K562 (cell line): ENCODE measurements at regions not wholly inside any gene's neighbourhood (a gene's known extent, or its start where the extent isn't known, plus 50 kb on each side); places are given as distances from the start of the nearest gene placed in this dataset.

Source experiments
- ATAC-seq: fragments of 200-7000 bp; cut with Tn5 transposase; 3 replicates; pipeline ENCODE4 v1.9.1; 2020; ENCODE audit warnings: moderate library complexity
- BruUV-seq: library from RNA; stranded (reverse); fragments of 400-500 nt; replicated peaks from 2 replicates; lab custom pipeline; 2021; lab: Mats Ljungman, UMichigan
- CTCF ChIA-PET: fragments of 300-600 bp; formaldehyde crosslinking; extraction: SDS; loops from one replicate; lab custom pipeline; 2021; ENCODE audit warnings: low intra/inter-chr PET ratio; lab: Yijun Ruan, JAX
- POLR2A ChIA-PET: fragments of 300-600, 350-650 bp; sonication (Branson Sonifier 250); formaldehyde crosslinking; extraction: SDS; loops from one replicate; lab custom pipeline; 2021; ENCODE audit warnings: antibody characterized with exemption, inconsistent platforms; lab: Yijun Ruan, JAX
- DNase-seq, 4 experiments: peaks; one replicate each; pipeline versions ENCODE4 v3.0.0 to v3.0.0-alpha.2; 2011 to 2018; ENCODE audit warnings: low spot score in 3 of 4, mixed read lengths in 3 of 4; ENCODE audit errors: extremely low read depth in 1 of 4
- FAIRE-seq: peaks from 2 replicates; lab custom pipeline; 2011; peaks lifted over from hg19 to GRCh38; lab: Jason Lieb, UNC
- H2AFZ ChIP-seq: 2 replicates; pipeline ENCODE4 v1.6.0; 2011; ENCODE audit warnings: low read depth, low read length, control low read depth, inconsistent platforms
- H3K27ac ChIP-seq: fragments of 200-600 bp; 3 replicates; pipeline ENCODE4 v1.8.0; 2011; ENCODE audit warnings: low read depth, mild to moderate bottlenecking, control low read depth, inconsistent platforms, low read length, moderate library complexity, mixed read lengths; ENCODE audit errors: extremely low read depth
- H3K27me3 ChIP-seq, 2 experiments: fragments of 300-600 bp in 1 of 2; 2 replicates in 1 of 2; 3 replicates in 1 of 2; pipeline versions ENCODE4 v1.6.0 to v1.8.0; 2011; ENCODE audit warnings: inconsistent platforms in 2 of 2, low read length in 2 of 2, mild to moderate bottlenecking in 1 of 2, mixed read lengths in 1 of 2, moderate library complexity in 1 of 2; ENCODE audit not compliant: control insufficient read depth in 2 of 2, insufficient read depth in 2 of 2
- H3K36me3 ChIP-seq: fragments of 300-600 bp; 3 replicates; pipeline ENCODE4 v1.8.0; 2011; ENCODE audit warnings: mild to moderate bottlenecking, low read length, inconsistent platforms; ENCODE audit not compliant: control insufficient read depth, insufficient read depth
- H3K4me1 ChIP-seq, 2 experiments: fragments of 200-600 bp in 1 of 2; replicated peaks in 1 of 2; 2 replicates in 1 of 2; 3 replicates in 1 of 2; pipeline versions ENCODE4 v1.5.1 to v1.8.0; 2011; ENCODE audit warnings: inconsistent platforms in 2 of 2, low read length in 2 of 2, mild to moderate bottlenecking in 1 of 2, mixed read lengths in 1 of 2, moderate library complexity in 1 of 2; ENCODE audit not compliant: control insufficient read depth in 2 of 2, insufficient read depth in 2 of 2
- H3K4me2 ChIP-seq: 2 replicates; pipeline ENCODE4 v1.6.1; 2011; ENCODE audit warnings: low read length, control low read depth, inconsistent platforms, mixed read lengths; ENCODE audit not compliant: insufficient read depth
- H3K4me3 ChIP-seq: fragments of 200-600 bp; sonication (generic), shearing (Covaris generic); 2 replicates; pipeline ENCODE4 v1.5.1; 2016; ENCODE audit warnings: control low read depth, inconsistent platforms
- H3K79me2 ChIP-seq: fragments of 200-600 bp; 3 replicates; pipeline ENCODE4 v1.8.0; 2011; ENCODE audit warnings: low read length, inconsistent platforms; ENCODE audit not compliant: control insufficient read depth, insufficient read depth
- H3K9ac ChIP-seq, 2 experiments: 2 replicates each; pipeline versions ENCODE4 v1.6.0 to v1.6.1; 2011; ENCODE audit warnings: low read depth in 2 of 2, low read length in 2 of 2, control low read depth in 1 of 2, inconsistent platforms in 1 of 2, mild to moderate bottlenecking in 1 of 2, mixed read lengths in 1 of 2; ENCODE audit not compliant: insufficient read depth in 1 of 2
- H3K9me1 ChIP-seq: one replicate; pipeline ENCODE4 v1.6.0; 2011; ENCODE audit warnings: inconsistent platforms, mild to moderate bottlenecking, low read length, moderate library complexity; ENCODE audit not compliant: control insufficient read depth, insufficient read depth
- H3K9me3 ChIP-seq: replicated peaks from 2 replicates; pipeline ENCODE4 v1.5.1; 2011; ENCODE audit warnings: low read depth, low read length, inconsistent platforms; ENCODE audit not compliant: control insufficient read depth, insufficient read depth
- H4K20me1 ChIP-seq: replicated peaks from 2 replicates; pipeline ENCODE4 v1.6.1; 2011; ENCODE audit warnings: low read length, inconsistent platforms, mixed read lengths; ENCODE audit not compliant: control insufficient read depth, insufficient read depth
- HDAC2 ChIP-seq: fragments of 450-650 bp; IDR thresholded peaks from 2 replicates; pipeline ENCODE4 v1.6.1; 2016; ENCODE audit warnings: mild to moderate bottlenecking
- SMAD4 ChIP-seq: fragments of 250-450 bp; sonication (Bioruptor Pico); conservative IDR thresholded peaks from 2 replicates; pipeline ENCODE4 v1.8.0; 2021; ENCODE audit warnings: inconsistent platforms, mild to moderate bottlenecking, moderate library complexity
- XRCC3 ChIP-seq: fragments of 450-650 bp; IDR thresholded peaks from 2 replicates; pipeline ENCODE4 v1.6.1; 2017; ENCODE audit warnings: mild to moderate bottlenecking, moderate library complexity
- ZFP91 ChIP-seq: sonication (generic); formaldehyde crosslinking; IDR thresholded peaks from 2 replicates; pipeline ENCODE4 v1.8.0; 2022; ENCODE audit warnings: mild to moderate bottlenecking, missing genetic modification reagents
- WGBS: fragments of 100-300 bp; shearing (Covaris generic); methylation state at CpG from one replicate; pipeline ENCODE4 v1.1.6; 2016; ENCODE audit warnings: low coverage, mixed read lengths; ENCODE audit not compliant: insufficient coverage; ENCODE audit errors: missing lambda C conversion rate; 5-methylcytosine and 5-hydroxymethylcytosine counted together
- in situ Hi-C: fragments of 300-500 bp; cut with MboI; formaldehyde crosslinking; loops from 4 replicates; pipeline ENCODE4 v1.15.0; 2018; ENCODE audit warnings: inconsistent platforms, mixed read lengths
- intact Hi-C: fragments of 100-400 bp; cut with micrococcal nuclease; formaldehyde crosslinking; loops from 2 replicates; pipeline ENCODE4 v1.14.2; 2022
- TF ChIP-seq, protein P1 (sequence below): sonication (generic); formaldehyde crosslinking; IDR thresholded peaks from 2 replicates; pipeline ENCODE4 v1.8.0; 2022; ENCODE audit warnings: missing genetic modification reagents, mild to moderate bottlenecking, borderline replicate concordance

DNA sequence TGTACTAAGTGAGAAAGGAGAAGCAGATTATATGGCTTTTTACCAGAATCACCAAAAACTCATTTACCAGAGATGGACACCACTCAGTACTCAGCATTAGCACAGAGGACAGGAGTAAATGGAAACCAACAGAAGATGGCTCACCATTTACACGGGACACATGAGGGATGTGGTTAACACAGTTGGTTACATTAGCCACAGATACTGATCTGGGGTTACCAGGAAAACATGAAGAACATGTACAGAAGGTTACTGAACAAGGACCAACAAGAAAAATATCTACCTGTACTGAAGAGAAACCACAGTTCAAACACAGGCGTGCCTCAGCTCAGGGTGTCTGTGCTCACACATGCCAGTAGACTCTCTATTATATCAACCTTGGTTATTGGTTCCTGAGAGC lies 1285.8 kb upstream of the SORCS1 start (continued):
- TF ChIP-seq, protein P1, sequence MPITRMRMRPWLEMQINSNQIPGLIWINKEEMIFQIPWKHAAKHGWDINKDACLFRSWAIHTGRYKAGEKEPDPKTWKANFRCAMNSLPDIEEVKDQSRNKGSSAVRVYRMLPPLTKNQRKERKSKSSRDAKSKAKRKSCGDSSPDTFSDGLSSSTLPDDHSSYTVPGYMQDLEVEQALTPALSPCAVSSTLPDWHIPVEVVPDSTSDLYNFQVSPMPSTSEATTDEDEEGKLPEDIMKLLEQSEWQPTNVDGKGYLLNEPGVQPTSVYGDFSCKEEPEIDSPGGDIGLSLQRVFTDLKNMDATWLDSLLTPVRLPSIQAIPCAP (CRISPR knock-in tag): no peak
- TF ChIP-seq HDAC2: no peak
- TF ChIP-seq, all 486 proteins: peak for 0

GRCh38 chr10:108445746-108446145 lies 1281.2 kb upstream of the SORCS1 start:
- CTCF ChIA-PET: no interaction called here
- intact Hi-C loops: no loop called here
- no peak overlapping the region for H3K4me3 ChIP-seq

More at GRCh38 chr10:108445746-108446145, 1281.2 kb upstream of the SORCS1 start:
- no peak overlapping the region for H2AFZ ChIP-seq
- TF ChIP-seq SMAD4 (CRISPR knock-in tag) (no peak), XRCC3 (no peak), ZFP91 (no peak)
- ATAC-seq (no peak), DNase-seq (no peak), FAIRE-seq (no peak)
- no peaks in the 10 kb centered on the region for H3K4me1 ChIP-seq
- POLR2A ChIA-PET: no interaction called here
- no peak overlapping the region for H3K27ac ChIP-seq
- no peaks in the 10 kb centered on the region for H3K9me1 ChIP-seq
- in situ Hi-C loops: no loop called here
- H4K20me1 ChIP-seq: no peaks in the 10 kb centered on the region
- H3K4me2 ChIP-seq: no peak overlapping the region
- H3K9me3 ChIP-seq: no peaks in the 10 kb centered on the region; the same call in 1 of the 2 replicates
- WGBS: 0% methylated on average over 3 of the region's 3 CpGs
- BruUV-seq: no TSS peak
- no peaks in the 10 kb centered on the region for H3K36me3 ChIP-seq
- no peaks in the 10 kb centered on the region for H3K27me3 ChIP-seq
- no peak overlapping the region for H3K9ac ChIP-seq
- no peaks in the 10 kb centered on the region for H3K79me2 ChIP-seq
